Vagina (tissue), 2 donors: ENCODE measurements at regions not wholly inside any gene's neighbourhood (a gene's known extent, or its start where the extent isn't known, plus 50 kb on each side); places are given as distances from the start of the nearest gene placed in this dataset.

Experiments used
- POLR2A ChIP-seq, 2 donors: fragments of 450-650 bp; IDR thresholded peaks; one replicate each; pipeline ENCODE4 v1.6.1; 2017; ENCODE audit warnings: antibody characterized with exemption in 2 of 2, mild to moderate bottlenecking in 2 of 2, moderate library complexity in 2 of 2
- POLR2AphosphoS5 ChIP-seq, 2 donors: sonication (generic); formaldehyde crosslinking; IDR thresholded peaks; one replicate each; pipeline ENCODE4 v1.9.0; 2017; ENCODE audit warnings: antibody characterized with exemption in 2 of 2, mild to moderate bottlenecking in 2 of 2, low read depth in 1 of 2; ENCODE audit not compliant: insufficient read depth in 1 of 2
- TF ChIP-seq, protein P1 (sequence below), 3 experiments: fragments of 450-650 bp in 2 of 3; fragments of 200-600 bp in 1 of 3; sonication (generic) in 1 of 3; IDR thresholded peaks; one replicate each; pipeline ENCODE4 v1.5.1; 2017 to 2019; ENCODE audit warnings: antibody characterized with exemption in 3 of 3, mild to moderate bottlenecking in 2 of 3, moderate library complexity in 2 of 3

GRCh38 chr4:18571301-18571761 is 549.8 kb upstream of the LCORL start:
- TF ChIP-seq, protein P1, sequence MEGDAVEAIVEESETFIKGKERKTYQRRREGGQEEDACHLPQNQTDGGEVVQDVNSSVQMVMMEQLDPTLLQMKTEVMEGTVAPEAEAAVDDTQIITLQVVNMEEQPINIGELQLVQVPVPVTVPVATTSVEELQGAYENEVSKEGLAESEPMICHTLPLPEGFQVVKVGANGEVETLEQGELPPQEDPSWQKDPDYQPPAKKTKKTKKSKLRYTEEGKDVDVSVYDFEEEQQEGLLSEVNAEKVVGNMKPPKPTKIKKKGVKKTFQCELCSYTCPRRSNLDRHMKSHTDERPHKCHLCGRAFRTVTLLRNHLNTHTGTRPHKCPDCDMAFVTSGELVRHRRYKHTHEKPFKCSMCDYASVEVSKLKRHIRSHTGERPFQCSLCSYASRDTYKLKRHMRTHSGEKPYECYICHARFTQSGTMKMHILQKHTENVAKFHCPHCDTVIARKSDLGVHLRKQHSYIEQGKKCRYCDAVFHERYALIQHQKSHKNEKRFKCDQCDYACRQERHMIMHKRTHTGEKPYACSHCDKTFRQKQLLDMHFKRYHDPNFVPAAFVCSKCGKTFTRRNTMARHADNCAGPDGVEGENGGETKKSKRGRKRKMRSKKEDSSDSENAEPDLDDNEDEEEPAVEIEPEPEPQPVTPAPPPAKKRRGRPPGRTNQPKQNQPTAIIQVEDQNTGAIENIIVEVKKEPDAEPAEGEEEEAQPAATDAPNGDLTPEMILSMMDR (IDR thresholded peaks at IDR 0.05) = no peak
- TF ChIP-seq POLR2AphosphoS5 (IDR thresholded peaks at IDR 0.05; ENCODE audit: insufficient read depth in 1 of 2, low read depth in 1 of 2) (no peak), POLR2A (IDR thresholded peaks at IDR 0.05) (no peak)
